CD14-positive monocyte (primary cell): ENCODE measurements at regions not wholly inside any gene's neighbourhood (a gene's known extent, or its start where the extent isn't known, plus 50 kb on each side); places are given as distances from the start of the nearest gene placed in this dataset.

ENCODE experiments used
- DNase-seq, 3 donors: peaks; one replicate each; pipeline ENCODE4 v3.0.0-alpha.2; 2011 to 2022
- H2AFZ ChIP-seq: 2 replicates; pipeline ENCODE4 v1.6.0; 2012; ENCODE audit warnings: mild to moderate bottlenecking, low read depth, low read length, inconsistent platforms; ENCODE audit not compliant: insufficient read depth, poor library complexity, severe bottlenecking
- H3K27ac ChIP-seq, 2 donors: 1 replicate in 1 of 2; 2 replicates in 1 of 2; pipeline ENCODE4 v1.5.1; 2012 to 2013; ENCODE audit warnings: low read length in 2 of 2, control low read depth in 1 of 2, inconsistent platforms in 1 of 2, low read depth in 1 of 2, mild to moderate bottlenecking in 1 of 2
- H3K27me3 ChIP-seq, 2 donors: one replicate each; pipeline versions ENCODE4 v1.6.0 to v1.6.1; 2011 to 2013; ENCODE audit warnings: low read length in 2 of 2; ENCODE audit not compliant: control insufficient read depth in 2 of 2, insufficient read depth in 2 of 2
- H3K36me3 ChIP-seq, 2 donors: replicated peaks in 1 of 2; 1 replicate in 1 of 2; 2 replicates in 1 of 2; pipeline versions ENCODE4 v1.5.1 to v1.6.1; 2012 to 2013; ENCODE audit warnings: low read length in 2 of 2, control low read depth in 1 of 2, inconsistent platforms in 1 of 2, mild to moderate bottlenecking in 1 of 2; ENCODE audit not compliant: insufficient read depth in 2 of 2, control insufficient read depth in 1 of 2
- H3K4me1 ChIP-seq, 2 donors: 1 replicate in 1 of 2; 2 replicates in 1 of 2; pipeline versions ENCODE4 v1.5.1 to v1.6.1; 2012 to 2013; ENCODE audit warnings: low read length in 2 of 2, control low read depth in 1 of 2, inconsistent platforms in 1 of 2, mild to moderate bottlenecking in 1 of 2, moderate library complexity in 1 of 2; ENCODE audit not compliant: insufficient read depth in 2 of 2, control insufficient read depth in 1 of 2
- H3K4me2 ChIP-seq: replicated peaks from 2 replicates; pipeline ENCODE3; 2012; ENCODE audit warnings: low read length, moderate library complexity, mild to moderate bottlenecking; ENCODE audit not compliant: poor library complexity, severe bottlenecking; ENCODE audit errors: extremely low read depth
- H3K4me3 ChIP-seq, 3 experiments: fragments of 200-600 bp in 1 of 3; sonication (generic) in 1 of 3; replicated peaks in 1 of 3; 1 replicate in 2 of 3; 2 replicates in 1 of 3; pipeline ENCODE4 v1.5.1; 2011 to 2013; ENCODE audit warnings: low read length in 3 of 3, mild to moderate bottlenecking in 3 of 3, control low read depth in 2 of 3, low read depth in 2 of 3, inconsistent platforms in 1 of 3, moderate library complexity in 1 of 3
- H3K79me2 ChIP-seq: 2 replicates; pipeline ENCODE4 v1.6.0; 2012; ENCODE audit warnings: mild to moderate bottlenecking, control low read depth, inconsistent platforms, low read length, moderate library complexity; ENCODE audit not compliant: insufficient read depth
- H3K9ac ChIP-seq: 2 replicates; pipeline ENCODE4 v1.6.0; 2017; ENCODE audit warnings: low read length, mild to moderate bottlenecking; ENCODE audit not compliant: insufficient read depth, poor library complexity, severe bottlenecking
- H3K9me3 ChIP-seq, 2 donors: replicated peaks in 1 of 2; 1 replicate in 1 of 2; 2 replicates in 1 of 2; pipeline versions ENCODE4 v1.5.1 to v1.6.1; 2012 to 2013; ENCODE audit warnings: low read length in 2 of 2, control low read depth in 1 of 2; ENCODE audit not compliant: control insufficient read depth in 1 of 2, insufficient read depth in 1 of 2
- H4K20me1 ChIP-seq: 2 replicates; pipeline ENCODE4 v1.6.0; 2012; ENCODE audit warnings: mild to moderate bottlenecking, low read length, control low read depth, moderate library complexity; ENCODE audit not compliant: insufficient read depth
- H3K27ac Mint-ChIP-seq, 7 donors: one replicate each; pipeline ENCODE4 v1.8.0; 2020; ENCODE audit warnings: mild to moderate bottlenecking in 7 of 7, mixed read lengths in 7 of 7, moderate library complexity in 6 of 7, inconsistent platforms in 2 of 7
- H3K27me3 Mint-ChIP-seq, 3 donors: one replicate each; pipeline ENCODE4 v1.8.0; 2021 to 2022; ENCODE audit warnings: low read depth in 3 of 3, mild to moderate bottlenecking in 3 of 3, mixed read lengths in 3 of 3, moderate library complexity in 3 of 3, inconsistent platforms in 1 of 3
- H3K36me3 Mint-ChIP-seq, 2 donors: one replicate each; pipeline ENCODE4 v1.8.0; 2020; ENCODE audit warnings: mixed read lengths in 2 of 2, inconsistent platforms in 1 of 2, mild to moderate bottlenecking in 1 of 2
- H3K4me1 Mint-ChIP-seq: one replicate; pipeline ENCODE4 v1.8.0; 2020; ENCODE audit warnings: mild to moderate bottlenecking, mixed read lengths
- H3K4me3 Mint-ChIP-seq, 2 donors: one replicate each; pipeline ENCODE4 v1.8.0; 2020; ENCODE audit warnings: mild to moderate bottlenecking in 2 of 2, mixed read lengths in 2 of 2, moderate library complexity in 1 of 2
- H3K9me3 Mint-ChIP-seq, 7 donors: one replicate each; pipeline ENCODE4 v1.8.0; 2020 to 2022; ENCODE audit warnings: mixed read lengths in 7 of 7, mild to moderate bottlenecking in 6 of 7, moderate library complexity in 6 of 7, inconsistent platforms in 2 of 7
- WGBS: methylation state at CpG from one replicate; pipeline ENCODE4 v1.1.5; 2013; ENCODE audit warnings: missing lambda C conversion rate; ENCODE audit not compliant: insufficient coverage; 5-methylcytosine and 5-hydroxymethylcytosine counted together
- intact Hi-C, 2 donors: fragments of 100-400 bp; cut with micrococcal nuclease; formaldehyde crosslinking; loops; one replicate each; pipeline versions ENCODE4 v1.15.0 to v1.15.1; 2023
- TF ChIP-seq, protein P1 (sequence below): fragments of 200-600 bp; IDR thresholded peaks from one replicate; pipeline ENCODE4 v1.8.0; 2022; ENCODE audit warnings: antibody characterized with exemption, mild to moderate bottlenecking

DNA sequence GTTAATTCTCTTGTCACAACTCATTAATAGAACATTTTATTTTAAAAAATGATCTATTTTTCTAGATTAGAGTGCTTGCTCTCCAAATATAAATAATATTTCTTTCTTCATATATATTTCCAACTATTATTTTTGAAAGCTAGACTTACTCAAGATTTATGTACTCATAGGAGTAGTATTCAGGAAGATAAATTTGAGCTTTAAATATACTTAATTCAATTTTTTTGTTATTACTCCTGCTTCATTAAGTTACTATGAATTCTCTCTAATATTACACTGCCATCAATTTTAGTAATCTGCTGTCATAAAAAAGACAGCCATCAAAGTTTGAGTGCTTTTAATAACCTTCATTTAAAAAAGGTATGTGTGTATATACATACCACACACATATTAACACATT, 161.9 kb upstream of the PCDH9 start:
- Histone ChIP-seq H3K9ac (no peak overlapping the region), H3K27ac (no peak overlapping the region), H3K27me3 (no peaks in the 10 kb centered on the region), H3K79me2 (no peaks in the 10 kb centered on the region), H3K4me3 (no peak overlapping the region), H3K36me3 (no peaks in the 10 kb centered on the region), H3K9me3 (peaks cover 0 to 4% of the 10 kb centered on the region in 2 donors), H3K4me1 (no peaks in the 10 kb centered on the region), H2AFZ (no peak overlapping the region), H4K20me1 (no peaks in the 10 kb centered on the region), H3K4me2 (no peak overlapping the region)
- H3K9me3 Mint-ChIP-seq = peaks cover 0 to 6% (median 1%) of the 10 kb centered on the region in 7 donors
- TF ChIP-seq, protein P1, sequence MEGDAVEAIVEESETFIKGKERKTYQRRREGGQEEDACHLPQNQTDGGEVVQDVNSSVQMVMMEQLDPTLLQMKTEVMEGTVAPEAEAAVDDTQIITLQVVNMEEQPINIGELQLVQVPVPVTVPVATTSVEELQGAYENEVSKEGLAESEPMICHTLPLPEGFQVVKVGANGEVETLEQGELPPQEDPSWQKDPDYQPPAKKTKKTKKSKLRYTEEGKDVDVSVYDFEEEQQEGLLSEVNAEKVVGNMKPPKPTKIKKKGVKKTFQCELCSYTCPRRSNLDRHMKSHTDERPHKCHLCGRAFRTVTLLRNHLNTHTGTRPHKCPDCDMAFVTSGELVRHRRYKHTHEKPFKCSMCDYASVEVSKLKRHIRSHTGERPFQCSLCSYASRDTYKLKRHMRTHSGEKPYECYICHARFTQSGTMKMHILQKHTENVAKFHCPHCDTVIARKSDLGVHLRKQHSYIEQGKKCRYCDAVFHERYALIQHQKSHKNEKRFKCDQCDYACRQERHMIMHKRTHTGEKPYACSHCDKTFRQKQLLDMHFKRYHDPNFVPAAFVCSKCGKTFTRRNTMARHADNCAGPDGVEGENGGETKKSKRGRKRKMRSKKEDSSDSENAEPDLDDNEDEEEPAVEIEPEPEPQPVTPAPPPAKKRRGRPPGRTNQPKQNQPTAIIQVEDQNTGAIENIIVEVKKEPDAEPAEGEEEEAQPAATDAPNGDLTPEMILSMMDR = no peak
- no peak overlapping the region for H3K27ac Mint-ChIP-seq
- no peak for DNase-seq
- intact Hi-C loops = no loop called here
- H3K27me3 Mint-ChIP-seq = no peaks in the 10 kb centered on the region
- H3K36me3 Mint-ChIP-seq = no peaks in the 10 kb centered on the region
- H3K4me3 Mint-ChIP-seq = no peak overlapping the region
- no peaks in the 10 kb centered on the region for H3K4me1 Mint-ChIP-seq

DNA sequence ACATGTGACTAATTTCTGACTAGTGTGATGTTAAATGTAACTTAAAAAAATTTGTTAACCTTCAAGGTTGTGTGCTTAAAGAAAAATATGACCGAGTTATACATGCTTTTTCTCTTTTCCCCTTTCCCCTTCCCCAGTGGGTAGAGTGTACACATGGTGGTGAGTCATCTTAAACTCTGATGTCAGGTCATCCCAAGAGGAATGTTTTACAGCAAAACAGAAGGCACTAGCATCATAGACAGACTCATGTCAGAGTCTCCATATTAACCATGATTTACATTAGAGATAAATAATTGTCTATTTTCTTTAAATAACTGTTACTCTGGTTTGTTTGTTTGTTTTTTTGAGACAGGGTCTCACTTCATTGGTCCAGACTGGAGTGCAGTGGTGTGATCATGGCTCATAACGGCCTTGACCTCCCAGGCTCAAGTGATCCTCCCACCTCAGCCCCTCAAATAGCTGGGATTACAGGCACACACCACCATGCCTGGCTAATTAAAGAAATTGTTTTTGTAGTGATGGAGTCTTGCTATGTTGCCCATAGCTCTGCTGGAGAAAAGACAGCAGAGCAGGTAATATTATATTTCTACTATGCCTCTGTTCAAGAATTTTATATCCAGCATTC, 160.4 kb upstream of the PCDH9 start:
- H3K27ac Mint-ChIP-seq = no peak overlapping the region
- TF ChIP-seq, protein P1 = no peak
- Histone ChIP-seq H2AFZ (no peak overlapping the region), H3K9me3 (peaks cover 0 to 4% of the 10 kb centered on the region in 2 donors), H3K4me3 (no peak overlapping the region), H3K79me2 (no peaks in the 10 kb centered on the region), H3K27ac (no peak overlapping the region), H3K9ac (no peak overlapping the region), H3K4me2 (no peak overlapping the region), H4K20me1 (no peaks in the 10 kb centered on the region), H3K36me3 (no peaks in the 10 kb centered on the region), H3K4me1 (no peaks in the 10 kb centered on the region), H3K27me3 (no peaks in the 10 kb centered on the region)
- H3K9me3 Mint-ChIP-seq = peaks cover 0 to 11% (median 3%) of the 10 kb centered on the region in 7 donors
- no peaks in the 10 kb centered on the region for H3K4me1 Mint-ChIP-seq
- H3K36me3 Mint-ChIP-seq = no peaks in the 10 kb centered on the region
- H3K4me3 Mint-ChIP-seq = no peak overlapping the region
- intact Hi-C loops = no loop called here
- H3K27me3 Mint-ChIP-seq = peaks cover 0 to 2% (median 0%) of the 10 kb centered on the region in 3 donors
- no CpG with 5 or more reads among the region's 2 CpGs for WGBS
- DNase-seq = no peak
